Nephron progenitor cell (in vitro differentiated cells): ENCODE measurements at regions not wholly inside any gene's neighbourhood (a gene's known extent, or its start where the extent isn't known, plus 50 kb on each side); places are given as distances from the start of the nearest gene placed in this dataset.

ENCODE experiments used
- DNase-seq: peaks from one replicate; pipeline ENCODE4 v3.0.0; 2021
- H3K27ac Mint-ChIP-seq: 2 replicates; pipeline ENCODE4 v1.8.0; 2021; ENCODE audit warnings: mild to moderate bottlenecking, moderate library complexity, mixed read lengths
- H3K27me3 Mint-ChIP-seq: 2 replicates; pipeline ENCODE4 v1.8.0; 2021; ENCODE audit warnings: mild to moderate bottlenecking, low read depth, mixed read lengths; ENCODE audit not compliant: poor library complexity
- H3K36me3 Mint-ChIP-seq: 2 replicates; pipeline ENCODE4 v1.8.0; 2021; ENCODE audit warnings: low read depth, mixed read lengths
- H3K4me1 Mint-ChIP-seq: 2 replicates; pipeline ENCODE4 v1.8.0; 2021; ENCODE audit warnings: mixed read lengths
- H3K4me3 Mint-ChIP-seq: 2 replicates; pipeline ENCODE4 v1.8.0; 2021; ENCODE audit warnings: mild to moderate bottlenecking, moderate library complexity, mixed read lengths
- H3K9me3 Mint-ChIP-seq: 2 replicates; pipeline ENCODE4 v1.8.0; 2021; ENCODE audit warnings: mild to moderate bottlenecking, moderate library complexity, mixed read lengths
- CTCF ChIP-seq: fragments of 200-600 bp; sonication (generic); IDR thresholded peaks from 2 replicates; pipeline ENCODE4 v1.5.0; 2021; ENCODE audit warnings: antibody characterized with exemption

- Mint-ChIP-seq H3K4me3 (no peak overlapping the region), H3K4me1 (no peaks in the 10 kb centered on the region), H3K27me3 (no peaks in the 10 kb centered on the region), H3K9me3 (no peaks in the 10 kb centered on the region), H3K36me3 (no peaks in the 10 kb centered on the region), H3K27ac (no peak overlapping the region)
- no peak for TF ChIP-seq CTCF
- no peak for DNase-seq
Observed at GRCh38 chr2:209194717-209195116, 229.1 kb upstream of the MAP2 start.

DNA sequence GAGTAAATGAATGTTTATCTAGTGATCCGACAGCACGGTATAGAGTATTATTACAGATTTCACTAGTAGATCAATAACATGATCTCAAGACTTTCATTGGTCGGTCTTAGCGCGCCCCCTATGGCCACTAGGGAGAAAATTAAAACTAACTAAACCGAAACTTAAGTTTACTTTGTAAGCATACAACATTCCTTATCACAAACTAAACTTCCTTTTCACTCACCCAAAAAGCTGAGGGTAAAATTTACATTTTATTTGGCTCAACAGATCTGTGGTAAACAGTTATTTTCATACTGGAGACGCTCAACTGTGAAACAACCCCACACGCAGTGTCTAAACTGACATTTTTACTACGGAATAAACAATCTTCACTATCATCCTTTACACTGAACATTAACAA is 215.6 kb upstream of the MAP2 start:
- H3K9me3 Mint-ChIP-seq: no peaks in the 10 kb centered on the region
- no peaks in the 10 kb centered on the region for H3K4me1 Mint-ChIP-seq
- peak; percentile 33 for DNase-seq
- peak; percentile 63 for TF ChIP-seq CTCF
- no peak overlapping the region for H3K4me3 Mint-ChIP-seq
- no peaks in the 10 kb centered on the region for H3K27me3 Mint-ChIP-seq
- H3K27ac Mint-ChIP-seq: no peak overlapping the region
- H3K36me3 Mint-ChIP-seq: no peaks in the 10 kb centered on the region

- Mint-ChIP-seq H3K27me3 (no peaks in the 10 kb centered on the region), H3K27ac (no peak overlapping the region), H3K36me3 (no peaks in the 10 kb centered on the region), H3K9me3 (no peaks in the 10 kb centered on the region), H3K4me3 (no peak overlapping the region), H3K4me1 (no peaks in the 10 kb centered on the region)
- DNase-seq: no peak
- TF ChIP-seq CTCF: no peak
Observed at GRCh38 chr2:209209943-209210342, 213.9 kb upstream of the MAP2 start.

DNA sequence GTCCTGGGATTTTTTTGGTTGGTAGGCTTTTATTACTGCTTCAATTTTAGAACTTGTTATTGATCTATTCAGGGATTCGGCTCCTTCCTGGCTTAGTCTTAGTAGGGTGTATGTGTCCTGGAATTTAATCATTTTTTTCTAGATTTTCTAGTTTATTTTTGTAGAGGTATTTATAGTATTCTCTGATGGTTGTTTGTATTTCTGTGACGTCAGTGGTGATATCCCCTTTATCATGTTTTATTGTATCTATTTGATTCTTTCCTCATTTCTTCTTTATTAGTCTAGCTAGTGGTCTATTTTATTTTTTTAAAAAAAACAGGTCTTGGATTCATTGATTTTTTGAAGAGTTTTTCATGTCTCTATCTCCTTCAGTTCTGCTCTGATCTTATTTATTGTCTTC is 193.3 kb upstream of the MAP2 start:
- H3K27me3 Mint-ChIP-seq: peaks cover 2% of the 10 kb centered on the region
- no peak for DNase-seq

GRCh38 chr2:209236377-209236776 is 187.5 kb upstream of the MAP2 start:
- no peaks in the 10 kb centered on the region for H3K36me3 Mint-ChIP-seq
- no peak overlapping the region for H3K27ac Mint-ChIP-seq
- H3K27me3 Mint-ChIP-seq: peaks cover 3% of the 10 kb centered on the region
- H3K4me1 Mint-ChIP-seq: no peaks in the 10 kb centered on the region
- no peak overlapping the region for H3K4me3 Mint-ChIP-seq
- peak; percentile 1 for DNase-seq
- TF ChIP-seq CTCF: no peak
- peaks cover 9% of the 10 kb centered on the region for H3K9me3 Mint-ChIP-seq

More for the DNA sequence above, 193.3 kb upstream of the MAP2 start:
- Mint-ChIP-seq H3K36me3 (no peaks in the 10 kb centered on the region), H3K4me1 (no peaks in the 10 kb centered on the region), H3K27ac (no peak overlapping the region), H3K4me3 (no peak overlapping the region), H3K9me3 (no peaks in the 10 kb centered on the region)
- no peak for TF ChIP-seq CTCF

DNA sequence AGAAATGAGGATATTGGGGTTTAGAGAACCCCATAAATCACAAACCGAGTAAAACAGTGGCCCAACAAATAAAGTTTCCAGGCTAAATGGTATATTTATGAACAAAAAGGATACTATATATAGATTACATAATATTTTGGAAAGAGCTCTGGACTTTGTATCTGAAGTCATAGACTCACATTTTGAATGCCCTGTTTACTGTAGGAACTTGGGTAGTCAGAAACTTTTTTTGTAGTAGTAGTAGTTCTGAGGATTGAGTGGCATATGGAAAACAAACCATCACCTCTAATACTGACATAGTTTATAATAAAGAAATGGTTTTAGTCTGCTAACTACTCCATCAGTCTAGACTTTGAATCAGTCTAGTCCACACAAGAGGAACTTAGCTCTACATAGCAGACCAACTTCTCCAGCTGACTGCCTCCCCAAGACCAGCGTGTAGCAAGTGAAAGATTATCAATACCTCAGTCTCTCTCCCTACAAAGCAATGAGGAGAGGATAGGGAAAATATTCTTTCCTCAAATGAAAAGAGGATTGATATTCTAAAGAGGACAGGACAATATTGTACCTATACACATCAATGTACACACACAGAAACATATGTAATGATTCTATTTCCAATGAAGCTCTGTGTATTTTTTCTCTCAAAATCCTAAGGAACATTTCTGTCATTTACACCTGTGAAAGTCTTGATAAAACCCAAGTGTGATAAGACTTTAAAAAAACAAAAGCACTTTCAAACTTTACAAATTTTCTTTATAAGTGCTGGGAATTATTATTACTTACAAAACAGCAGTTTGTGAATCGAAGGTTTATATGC is 184.9 kb upstream of the MAP2 start:
- no peaks in the 10 kb centered on the region for H3K4me1 Mint-ChIP-seq
- no peaks in the 10 kb centered on the region for H3K36me3 Mint-ChIP-seq
- no peak overlapping the region for H3K4me3 Mint-ChIP-seq

More for the DNA sequence above, 184.9 kb upstream of the MAP2 start:
- Mint-ChIP-seq H3K9me3 (peaks cover 13% of the 10 kb centered on the region), H3K27ac (no peak overlapping the region), H3K27me3 (peaks cover 3% of the 10 kb centered on the region)
- TF ChIP-seq CTCF: no peak
- no peak for DNase-seq
